Esophagus muscularis mucosa (tissue), 4 donors: ENCODE measurements at regions not wholly inside any gene's neighbourhood (a gene's known extent, or its start where the extent isn't known, plus 50 kb on each side); places are given as distances from the start of the nearest gene placed in this dataset.
A peak's percentile ranks its signal among the peaks of the same experiment; 100 is the strongest.

Source experiments
- DNase-seq: peaks from one replicate; pipeline ENCODE4 v3.0.0-alpha.2; 2017; ENCODE audit errors: extremely low spot score
- H3K27ac ChIP-seq, 4 donors: fragments of 200-600 bp; sonication (generic); replicated peaks in 1 of 4; 1 replicate in 3 of 4; 2 replicates in 1 of 4; pipeline ENCODE4 v1.5.1; 2016 to 2019; ENCODE audit warnings: mild to moderate bottlenecking in 1 of 4
- H3K27me3 ChIP-seq, 4 donors: fragments of 200-600 bp; sonication (generic); one replicate each; pipeline versions ENCODE4 v1.5.1 to v1.6.0; 2016 to 2019
- H3K36me3 ChIP-seq, 4 donors: fragments of 200-600 bp; sonication (generic); one replicate each; pipeline ENCODE4 v1.5.1; 2016 to 2019
- H3K4me1 ChIP-seq, 4 donors: fragments of 200-600 bp; sonication (generic); one replicate each; pipeline ENCODE4 v1.5.1; 2016 to 2019
- H3K4me3 ChIP-seq, 4 donors: fragments of 200-600 bp; sonication (generic); 1 replicate in 2 of 4; 2 replicates in 2 of 4; pipeline ENCODE4 v1.5.1; 2016 to 2019; ENCODE audit warnings: mild to moderate bottlenecking in 4 of 4, moderate library complexity in 1 of 4
- H3K9me3 ChIP-seq, 4 donors: fragments of 200-600 bp; sonication (generic); 1 replicate in 3 of 4; 2 replicates in 1 of 4; pipeline ENCODE4 v1.5.1; 2016 to 2019
- CTCF ChIP-seq, 3 experiments: fragments of 200-600 bp in 2 of 3; fragments of 450-650 bp in 1 of 3; sonication (generic) in 2 of 3; IDR thresholded peaks; one replicate each; pipeline ENCODE4 v1.5.1; 2017 to 2019; ENCODE audit warnings: antibody characterized with exemption in 3 of 3, mild to moderate bottlenecking in 2 of 3, moderate library complexity in 1 of 3
- EP300 ChIP-seq: sonication (generic); formaldehyde crosslinking; IDR thresholded peaks from one replicate; pipeline ENCODE4 v1.6.1; 2017; ENCODE audit warnings: antibody characterized with exemption
- POLR2A ChIP-seq: fragments of 450-650 bp; IDR thresholded peaks from one replicate; pipeline ENCODE4 v1.6.1; 2017; ENCODE audit warnings: antibody characterized with exemption, moderate library complexity, mild to moderate bottlenecking, low read depth
- POLR2AphosphoS5 ChIP-seq, 2 donors: sonication (generic); formaldehyde crosslinking; IDR thresholded peaks; one replicate each; pipeline ENCODE4 v1.6.1; 2017; ENCODE audit warnings: antibody characterized with exemption in 2 of 2
- WGBS: methylation state at CpG from one replicate; pipeline ENCODE4 v1.1.5; 2018; 5-methylcytosine and 5-hydroxymethylcytosine counted together
- intact Hi-C: fragments of 100-400 bp; cut with DNase I; formaldehyde crosslinking; loops from one replicate; pipeline ENCODE4 v1.15.1; 2023

- 76% methylated on average over 1 of the region's 1 CpG for WGBS
- peak; percentile 77 for DNase-seq
- intact Hi-C loops = no loop called here
- Histone ChIP-seq H3K27me3 (peaks cover 0 to 4% (median 0%) of the 10 kb centered on the region in 4 donors), H3K9me3 (peaks cover 0 to 11% (median 5%) of the 10 kb centered on the region in 4 donors), H3K36me3 (no peaks in the 10 kb centered on the region), H3K4me3 (no peak overlapping the region), H3K27ac (no peak overlapping the region), H3K4me1 (no peaks in the 10 kb centered on the region)
- TF ChIP-seq POLR2AphosphoS5 (IDR thresholded peaks at IDR 0.05) = no peak
These were observed 155.1 kb downstream of the LSM5 start for GRCh38 chr7:32335107-32335506.

GRCh38 chr7:32330602-32331001, 159.6 kb downstream of the LSM5 start:
- TF ChIP-seq POLR2AphosphoS5 (IDR thresholded peaks at IDR 0.05) = no peak
- TF ChIP-seq CTCF (IDR thresholded peaks at IDR 0.05) = no peak
- TF ChIP-seq EP300 = no peak
- Histone ChIP-seq H3K9me3 (peaks cover 0 to 11% (median 5%) of the 10 kb centered on the region in 4 donors), H3K27ac (no peak overlapping the region), H3K4me1 (no peaks in the 10 kb centered on the region), H3K27me3 (no peaks in the 10 kb centered on the region), H3K36me3 (no peaks in the 10 kb centered on the region), H3K4me3 (no peak overlapping the region)
- intact Hi-C loops = no loop called here
- DNase-seq = peak; percentile 84
- WGBS = 85% methylated on average over 5 of the region's 5 CpGs

- H3K9me3 ChIP-seq = no peaks in the 10 kb centered on the region
- no peaks in the 10 kb centered on the region for H3K27me3 ChIP-seq
- peak; percentile 26 for DNase-seq
- no peak overlapping the region for H3K27ac ChIP-seq
- no peak overlapping the region for H3K4me3 ChIP-seq
- WGBS = 42% methylated on average over 1 of the region's 1 CpG
- no peaks in the 10 kb centered on the region for H3K36me3 ChIP-seq
- H3K4me1 ChIP-seq = no peaks in the 10 kb centered on the region
- TF ChIP-seq EP300 = no peak
- no peak for TF ChIP-seq CTCF (IDR thresholded peaks at IDR 0.05)
- no peak for TF ChIP-seq POLR2A
- TF ChIP-seq POLR2AphosphoS5 (IDR thresholded peaks at IDR 0.05) = no peak
- intact Hi-C loops = no loop called here
These were observed 164.1 kb downstream of the LSM5 start for GRCh38 chr7:32326078-32326477.

- peaks cover 0 to 4% (median 3%) of the 10 kb centered on the region in 4 donors for H3K4me1 ChIP-seq
- intact Hi-C loops = no loop called here
- 92% methylated on average over 3 of the region's 3 CpGs for WGBS
These were observed 166.5 kb downstream of the LSM5 start for GRCh38 chr7:32323712-32324111.

GRCh38 chr7:32319012-32319382, 171.2 kb downstream of the LSM5 start:
- DNase-seq = no peak
- peaks cover 0 to 12% (median 10%) of the 10 kb centered on the region in 4 donors for H3K4me1 ChIP-seq
- TF ChIP-seq CTCF (IDR thresholded peaks at IDR 0.05) (no peak), POLR2A (no peak), POLR2AphosphoS5 (IDR thresholded peaks at IDR 0.05) (no peak), EP300 (no peak)
- H3K27me3 ChIP-seq = peaks cover 0 to 34% (median 0%) of the 10 kb centered on the region in 4 donors
- H3K36me3 ChIP-seq = no peaks in the 10 kb centered on the region
- H3K4me3 ChIP-seq = peak overlapping the region; percentile 25 to 47 (median 40)
- intact Hi-C loops = no loop called here
- WGBS = 53% methylated on average over 18 of the region's 19 CpGs
- H3K9me3 ChIP-seq = no peaks in the 10 kb centered on the region
- H3K27ac ChIP-seq = no peak overlapping the region

More at GRCh38 chr7:32323712-32324111, 166.5 kb downstream of the LSM5 start:
- no peak overlapping the region for H3K27ac ChIP-seq
- peak; percentile 53 for DNase-seq
- H3K9me3 ChIP-seq = no peaks in the 10 kb centered on the region
- H3K4me3 ChIP-seq = no peak overlapping the region
- H3K27me3 ChIP-seq = peaks cover 0 to 7% (median 0%) of the 10 kb centered on the region in 4 donors
- TF ChIP-seq POLR2AphosphoS5 (IDR thresholded peaks at IDR 0.05) (no peak), CTCF (IDR thresholded peaks at IDR 0.05) (no peak), POLR2A (no peak), EP300 (no peak)
- H3K36me3 ChIP-seq = no peaks in the 10 kb centered on the region
